HG02588 (cell line): ENCODE measurements at regions not wholly inside any gene's neighbourhood (a gene's known extent, or its start where the extent isn't known, plus 50 kb on each side); places are given as distances from the start of the nearest gene placed in this dataset.

Experiments used
- ATAC-seq: cut with Tn5 transposase; IDR thresholded peaks from one replicate; pipeline ENCODE4 v1.9.1; 2021; ENCODE audit warnings: mild to moderate bottlenecking, moderate library complexity; ENCODE audit not compliant: unreplicated experiment

- ATAC-seq, result no peak
These were observed 160.8 kb downstream of the FBXO8 start for GRCh38 chr4:174122705-174123104.

GRCh38 chr4:174120446-174121295, 162.8 kb downstream of the FBXO8 start:
- ATAC-seq, result no peak

- ATAC-seq, result no peak
These were observed 163.6 kb downstream of the FBXO8 start for GRCh38 chr4:174119830-174120229.

GRCh38 chr4:174119051-174119450, 164.4 kb downstream of the FBXO8 start:
- ATAC-seq, result no peak

- ATAC-seq, result no peak
These were observed 165.3 kb downstream of the FBXO8 start for GRCh38 chr4:174118171-174118570.

GRCh38 chr4:174117445-174117844, 166.0 kb downstream of the FBXO8 start:
- no peak for ATAC-seq

GRCh38 chr4:174116021-174116420, 167.4 kb downstream of the FBXO8 start:
- ATAC-seq, result no peak

GRCh38 chr4:174111422-174111821, 172.0 kb downstream of the FBXO8 start:
- no peak for ATAC-seq

GRCh38 chr4:174110180-174110579, 173.3 kb downstream of the FBXO8 start:
- no peak for ATAC-seq

- ATAC-seq, result no peak
These were observed 175.6 kb downstream of the FBXO8 start for GRCh38 chr4:174107746-174108354.

- ATAC-seq, result no peak
These were observed 178.3 kb downstream of the FBXO8 start for GRCh38 chr4:174105202-174105601.

- ATAC-seq, result no peak
These were observed 182.6 kb downstream of the FBXO8 start for GRCh38 chr4:174100910-174101309.

GRCh38 chr4:174099712-174100111, 183.8 kb downstream of the FBXO8 start:
- no peak for ATAC-seq

GRCh38 chr4:174096999-174097398, 186.5 kb downstream of the FBXO8 start:
- ATAC-seq, result no peak

- no peak for ATAC-seq
These were observed 187.0 kb downstream of the FBXO8 start for GRCh38 chr4:174096456-174096855.

GRCh38 chr4:174091130-174091529, 192.3 kb downstream of the FBXO8 start:
- no peak for ATAC-seq

- no peak for ATAC-seq
These were observed 193.8 kb downstream of the FBXO8 start for GRCh38 chr4:174089711-174090110.

- ATAC-seq, result no peak
These were observed 194.7 kb downstream of the FBXO8 start for GRCh38 chr4:174088795-174089194.

- ATAC-seq, result no peak
These were observed 196.4 kb downstream of the FBXO8 start for GRCh38 chr4:174086829-174087799.

GRCh38 chr4:174084981-174085380, 198.5 kb downstream of the FBXO8 start:
- no peak for ATAC-seq

GRCh38 chr4:174084542-174084941, 198.9 kb downstream of the FBXO8 start:
- no peak for ATAC-seq
